Ishikawa (cell line): ENCODE measurements at regions not wholly inside any gene's neighbourhood (a gene's known extent, or its start where the extent isn't known, plus 50 kb on each side); places are given as distances from the start of the nearest gene placed in this dataset.

Experiments used
- CEBPB ChIP-seq: IDR thresholded peaks from 2 replicates; pipeline ENCODE4 v1.6.1; 2012
- CREB1 ChIP-seq: IDR thresholded peaks from 2 replicates; pipeline ENCODE4 v1.6.1; 2012; ENCODE audit warnings: low read depth
- EGR1 ChIP-seq: IDR thresholded peaks from 2 replicates; pipeline ENCODE4 v1.6.1; 2012
- EP300 ChIP-seq: IDR thresholded peaks from 2 replicates; pipeline ENCODE4 v1.6.1; 2012; ENCODE audit warnings: borderline replicate concordance
- FOXM1 ChIP-seq: IDR thresholded peaks from 2 replicates; pipeline ENCODE4 v1.6.1; 2012; ENCODE audit warnings: low read depth, borderline replicate concordance
- NFIC ChIP-seq: IDR thresholded peaks from 2 replicates; pipeline ENCODE4 v1.6.1; 2012
- RAD21 ChIP-seq: IDR thresholded peaks from 2 replicates; pipeline ENCODE4 v1.6.1; 2012; ENCODE audit warnings: low read depth
- TAF1 ChIP-seq: IDR thresholded peaks from 2 replicates; pipeline ENCODE4 v1.6.1; 2012; ENCODE audit warnings: low read depth, mild to moderate bottlenecking
- TCF12 ChIP-seq: IDR thresholded peaks from 2 replicates; pipeline ENCODE4 v1.6.1; 2012; ENCODE audit warnings: low read depth
- TEAD4 ChIP-seq: IDR thresholded peaks from 2 replicates; pipeline ENCODE4 v1.6.1; 2012
- YY1 ChIP-seq: IDR thresholded peaks from 2 replicates; pipeline ENCODE4 v1.6.1; 2012; ENCODE audit warnings: low read depth
- ZBTB7A ChIP-seq: IDR thresholded peaks from 2 replicates; pipeline ENCODE4 v1.6.1; 2012; ENCODE audit warnings: low read depth
- TF ChIP-seq, protein P1 (sequence below): IDR thresholded peaks from 2 replicates; pipeline ENCODE4 v1.6.1; 2012; ENCODE audit warnings: low read depth, mild to moderate bottlenecking
- TF ChIP-seq, protein P2 (sequence below): IDR thresholded peaks from 2 replicates; pipeline ENCODE4 v1.6.1; 2012
- TF ChIP-seq, protein P3 (sequence below): IDR thresholded peaks from 2 replicates; pipeline ENCODE4 v1.6.1; 2012

DNA sequence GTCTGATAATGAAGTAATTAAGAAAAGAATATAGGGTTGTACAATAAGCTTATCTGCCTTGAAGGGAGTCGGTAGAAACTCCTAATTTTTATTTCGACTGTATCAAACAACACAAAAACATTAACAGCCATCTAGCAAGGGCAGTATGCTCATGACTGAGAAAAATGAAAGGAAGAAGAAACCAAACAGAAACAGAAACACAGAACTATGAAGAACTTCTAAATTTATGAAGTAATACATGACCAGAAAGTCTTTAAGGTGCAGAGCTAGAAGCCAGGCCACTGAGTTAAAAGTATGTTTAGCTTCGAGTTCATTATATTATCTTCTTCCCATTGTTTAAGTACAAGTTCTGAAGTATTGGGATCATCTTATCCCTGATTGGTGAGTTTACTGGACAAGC lies 367.3 kb upstream of the C9orf72 start:
- TF ChIP-seq YY1, result no peak
- TF ChIP-seq EP300, result no peak
- no peak for TF ChIP-seq ZBTB7A
- no peak for TF ChIP-seq EGR1
- no peak for TF ChIP-seq CEBPB
- TF ChIP-seq, protein P1, sequence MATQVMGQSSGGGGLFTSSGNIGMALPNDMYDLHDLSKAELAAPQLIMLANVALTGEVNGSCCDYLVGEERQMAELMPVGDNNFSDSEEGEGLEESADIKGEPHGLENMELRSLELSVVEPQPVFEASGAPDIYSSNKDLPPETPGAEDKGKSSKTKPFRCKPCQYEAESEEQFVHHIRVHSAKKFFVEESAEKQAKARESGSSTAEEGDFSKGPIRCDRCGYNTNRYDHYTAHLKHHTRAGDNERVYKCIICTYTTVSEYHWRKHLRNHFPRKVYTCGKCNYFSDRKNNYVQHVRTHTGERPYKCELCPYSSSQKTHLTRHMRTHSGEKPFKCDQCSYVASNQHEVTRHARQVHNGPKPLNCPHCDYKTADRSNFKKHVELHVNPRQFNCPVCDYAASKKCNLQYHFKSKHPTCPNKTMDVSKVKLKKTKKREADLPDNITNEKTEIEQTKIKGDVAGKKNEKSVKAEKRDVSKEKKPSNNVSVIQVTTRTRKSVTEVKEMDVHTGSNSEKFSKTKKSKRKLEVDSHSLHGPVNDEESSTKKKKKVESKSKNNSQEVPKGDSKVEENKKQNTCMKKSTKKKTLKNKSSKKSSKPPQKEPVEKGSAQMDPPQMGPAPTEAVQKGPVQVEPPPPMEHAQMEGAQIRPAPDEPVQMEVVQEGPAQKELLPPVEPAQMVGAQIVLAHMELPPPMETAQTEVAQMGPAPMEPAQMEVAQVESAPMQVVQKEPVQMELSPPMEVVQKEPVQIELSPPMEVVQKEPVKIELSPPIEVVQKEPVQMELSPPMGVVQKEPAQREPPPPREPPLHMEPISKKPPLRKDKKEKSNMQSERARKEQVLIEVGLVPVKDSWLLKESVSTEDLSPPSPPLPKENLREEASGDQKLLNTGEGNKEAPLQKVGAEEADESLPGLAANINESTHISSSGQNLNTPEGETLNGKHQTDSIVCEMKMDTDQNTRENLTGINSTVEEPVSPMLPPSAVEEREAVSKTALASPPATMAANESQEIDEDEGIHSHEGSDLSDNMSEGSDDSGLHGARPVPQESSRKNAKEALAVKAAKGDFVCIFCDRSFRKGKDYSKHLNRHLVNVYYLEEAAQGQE, result no peak
- no peak for TF ChIP-seq TEAD4
- TF ChIP-seq, protein P2, sequence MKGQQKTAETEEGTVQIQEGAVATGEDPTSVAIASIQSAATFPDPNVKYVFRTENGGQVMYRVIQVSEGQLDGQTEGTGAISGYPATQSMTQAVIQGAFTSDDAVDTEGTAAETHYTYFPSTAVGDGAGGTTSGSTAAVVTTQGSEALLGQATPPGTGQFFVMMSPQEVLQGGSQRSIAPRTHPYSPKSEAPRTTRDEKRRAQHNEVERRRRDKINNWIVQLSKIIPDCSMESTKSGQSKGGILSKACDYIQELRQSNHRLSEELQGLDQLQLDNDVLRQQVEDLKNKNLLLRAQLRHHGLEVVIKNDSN, result no peak
- TF ChIP-seq NFIC, result no peak
- no peak for TF ChIP-seq TAF1
- TF ChIP-seq, protein P3, sequence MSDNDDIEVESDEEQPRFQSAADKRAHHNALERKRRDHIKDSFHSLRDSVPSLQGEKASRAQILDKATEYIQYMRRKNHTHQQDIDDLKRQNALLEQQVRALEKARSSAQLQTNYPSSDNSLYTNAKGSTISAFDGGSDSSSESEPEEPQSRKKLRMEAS, result no peak

DNA sequence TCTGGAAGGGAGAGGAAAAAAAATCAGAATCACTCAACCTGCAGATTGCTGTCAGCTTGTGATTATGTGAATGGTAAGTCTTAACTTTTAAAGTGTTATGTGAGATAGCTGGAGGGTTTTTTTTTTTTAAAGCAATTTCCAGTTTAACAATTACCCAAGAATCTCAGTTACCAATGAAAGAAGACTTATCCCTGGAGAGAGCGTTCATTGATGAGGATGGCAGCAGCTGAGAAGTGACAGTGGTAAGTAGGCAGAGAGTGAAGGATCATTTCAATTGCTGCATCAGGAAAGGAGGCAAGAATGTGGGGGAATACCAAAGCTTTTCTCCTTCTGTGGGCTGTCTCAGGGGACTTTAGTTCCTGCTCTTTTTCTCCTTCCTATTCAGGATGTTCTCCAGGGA lies 370.2 kb upstream of the C9orf72 start:
- TF ChIP-seq TCF12, result no peak
- TF ChIP-seq, protein P3, result no peak
- no peak for TF ChIP-seq CEBPB
- TF ChIP-seq ZBTB7A, result no peak
- TF ChIP-seq NFIC, result no peak
- no peak for TF ChIP-seq EP300
- no peak for TF ChIP-seq CREB1
- no peak for TF ChIP-seq TEAD4
- TF ChIP-seq, protein P2, result no peak
- TF ChIP-seq TAF1, result no peak
- TF ChIP-seq FOXM1, result no peak
- TF ChIP-seq RAD21, result no peak
- TF ChIP-seq YY1, result no peak

DNA sequence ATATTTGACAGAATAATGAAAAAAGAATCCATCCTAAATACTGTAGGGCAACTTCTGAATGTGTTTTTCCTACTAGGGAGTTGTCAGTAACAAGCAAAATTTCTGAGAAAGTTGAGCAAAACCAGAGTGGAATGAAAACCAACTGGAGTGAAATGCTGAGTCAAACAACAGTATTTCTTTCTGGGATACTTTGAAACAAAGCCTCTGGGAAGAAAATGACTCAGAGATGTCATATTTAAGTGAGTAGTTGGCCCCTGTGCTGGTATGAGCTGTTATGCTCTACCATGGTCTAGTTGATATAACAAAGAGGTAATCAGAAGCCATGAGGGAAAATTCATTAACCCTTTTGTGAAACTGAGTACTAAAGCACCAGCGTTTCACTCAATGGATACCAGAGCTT lies 372.1 kb upstream of the C9orf72 start:
- TF ChIP-seq, protein P3, result no peak

DNA sequence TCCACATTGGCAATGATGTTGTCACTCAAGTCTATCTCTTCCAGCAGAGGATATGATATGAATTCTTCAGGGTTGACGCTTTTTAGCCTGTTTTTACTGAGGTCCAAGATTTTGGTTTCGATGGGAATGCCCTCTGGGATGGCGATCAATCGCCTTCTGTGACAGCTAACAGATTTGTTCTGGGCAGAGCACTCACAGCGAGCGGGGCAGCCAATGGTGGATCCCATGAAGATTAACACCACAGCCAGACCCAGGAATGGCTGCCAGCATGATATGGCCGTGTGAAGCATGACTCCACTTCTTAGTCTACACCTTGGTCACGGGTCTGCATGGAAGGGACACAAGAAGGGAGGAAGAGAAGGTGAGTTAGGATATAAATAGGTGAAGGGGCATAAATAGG lies 377.1 kb upstream of the C9orf72 start:
- TF ChIP-seq, protein P3, result no peak
- TF ChIP-seq ZBTB7A, result no peak
- TF ChIP-seq TCF12, result no peak
- TF ChIP-seq, protein P1, result no peak
- no peak for TF ChIP-seq NFIC
- no peak for TF ChIP-seq EGR1
- no peak for TF ChIP-seq EP300
- TF ChIP-seq CEBPB, result no peak
- no peak for TF ChIP-seq TEAD4
- TF ChIP-seq FOXM1, result no peak
- no peak for TF ChIP-seq CREB1
- TF ChIP-seq YY1, result no peak
- no peak for TF ChIP-seq TAF1
- TF ChIP-seq, protein P2, result no peak
- TF ChIP-seq RAD21, result no peak

DNA sequence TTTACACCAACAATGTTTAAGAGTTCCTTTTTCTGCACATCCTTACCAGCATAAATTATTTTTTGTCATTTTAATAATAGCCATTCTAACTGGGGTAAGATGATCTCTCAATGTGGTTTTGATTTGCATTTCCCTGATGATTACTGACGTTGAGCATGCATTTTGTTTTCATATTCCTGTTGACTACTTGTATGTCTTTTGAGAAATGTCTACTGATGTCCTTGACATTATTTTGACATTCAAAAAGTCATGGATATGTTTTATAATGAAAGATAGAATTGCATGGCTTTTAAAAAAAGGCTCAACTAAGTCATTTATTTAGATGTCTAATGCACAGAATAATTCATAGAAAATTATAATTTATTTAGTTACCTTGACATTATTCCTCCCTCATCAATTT lies 381.6 kb upstream of the C9orf72 start:
- TF ChIP-seq FOXM1 (no peak), ZBTB7A (no peak), EP300 (no peak), TAF1 (no peak), EGR1 (no peak), NFIC (no peak), RAD21 (no peak), TEAD4 (no peak), CEBPB (no peak)
- TF ChIP-seq, protein P3, result no peak
